ENCODE measurements at regions not wholly inside any gene's neighbourhood (a gene's known extent, or its start where the extent isn't known, plus 50 kb on each side); places are given as distances from the start of the nearest gene placed in this dataset.
"Not testable (repeated sequence)": the region's sequence is repeated elsewhere in the genome, so short reads cannot be mapped to it uniquely, and the experiment has no call there.

DNA sequence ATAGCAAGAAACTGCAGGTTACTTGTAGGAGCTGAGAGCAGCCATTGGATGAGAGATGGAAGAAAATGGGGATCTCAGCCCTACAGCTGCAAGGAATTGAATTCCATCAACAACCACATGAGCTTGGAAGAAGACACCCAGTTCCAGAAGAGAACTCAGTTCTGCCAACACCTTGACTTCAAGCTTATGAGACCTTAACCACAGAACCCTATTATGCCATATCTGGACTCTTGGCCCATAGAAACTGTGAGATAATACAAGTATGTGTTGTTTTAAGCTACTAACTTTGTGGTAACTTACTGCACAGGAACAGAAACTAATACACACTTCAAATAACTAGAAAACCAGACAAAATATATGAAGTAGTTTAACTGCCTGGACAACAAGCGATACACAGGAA lies 212.4 kb upstream of the CACNA2D1 start:
- no peak overlapping the region for H3K4me3 ChIP-seq (replicated peaks; ENCODE audit: low read depth, low read length)
- DNase-seq (ENCODE audit: extremely low read depth, insufficient read length), result no peak
- no peaks in the 10 kb centered on the region for H3K36me3 ChIP-seq (ENCODE audit: control insufficient read depth, insufficient read depth, low read length)
- no peak for TF ChIP-seq CTCF (IDR thresholded peaks at IDR 0.05; ENCODE audit: insufficient read depth, low read length, poor library complexity, severe bottlenecking)
- H3K27me3 ChIP-seq (replicated peaks; ENCODE audit: control insufficient read depth, insufficient read depth, low read length), result no peaks in the 10 kb centered on the region

- not testable (repeated sequence) for DNase-seq (ENCODE audit: extremely low read depth, insufficient read length); H3K4me3 ChIP-seq (replicated peaks; ENCODE audit: low read depth, low read length); H3K27me3 ChIP-seq (replicated peaks; ENCODE audit: control insufficient read depth, insufficient read depth, low read length); H3K36me3 ChIP-seq (ENCODE audit: control insufficient read depth, insufficient read depth, low read length)
Measured at GRCh38 chr7:82650095-82650494, 206.5 kb upstream of the CACNA2D1 start.

- Histone ChIP-seq H3K27me3 (replicated peaks; ENCODE audit: control insufficient read depth, insufficient read depth, low read length) (no peaks in the 10 kb centered on the region), H3K4me3 (replicated peaks; ENCODE audit: low read depth, low read length) (no peak overlapping the region), H3K36me3 (ENCODE audit: control insufficient read depth, insufficient read depth, low read length) (no peaks in the 10 kb centered on the region)
- no peak for DNase-seq (ENCODE audit: extremely low read depth, insufficient read length)
- TF ChIP-seq CTCF (IDR thresholded peaks at IDR 0.05; ENCODE audit: insufficient read depth, low read length, poor library complexity, severe bottlenecking), result no peak
Measured at GRCh38 chr7:82633592-82633991, 190.0 kb upstream of the CACNA2D1 start.

- no peaks in the 10 kb centered on the region for H3K36me3 ChIP-seq (ENCODE audit: control insufficient read depth, insufficient read depth, low read length)
- no peaks in the 10 kb centered on the region for H3K27me3 ChIP-seq (replicated peaks; ENCODE audit: control insufficient read depth, insufficient read depth, low read length)
- H3K4me3 ChIP-seq (replicated peaks; ENCODE audit: low read depth, low read length), result no peak overlapping the region
- DNase-seq (ENCODE audit: extremely low read depth, insufficient read length), result no peak
- no peak for TF ChIP-seq CTCF (IDR thresholded peaks at IDR 0.05; ENCODE audit: insufficient read depth, low read length, poor library complexity, severe bottlenecking)
Measured at GRCh38 chr7:82631998-82632397, 188.4 kb upstream of the CACNA2D1 start.

GRCh38 chr7:82629583-82629982 lies 186.0 kb upstream of the CACNA2D1 start:
- no peak for TF ChIP-seq CTCF (IDR thresholded peaks at IDR 0.05; ENCODE audit: insufficient read depth, low read length, poor library complexity, severe bottlenecking)
- DNase-seq (ENCODE audit: extremely low read depth, insufficient read length), result no peak
- Histone ChIP-seq H3K36me3 (ENCODE audit: control insufficient read depth, insufficient read depth, low read length) (no peaks in the 10 kb centered on the region), H3K27me3 (replicated peaks; ENCODE audit: control insufficient read depth, insufficient read depth, low read length) (no peaks in the 10 kb centered on the region), H3K4me3 (replicated peaks; ENCODE audit: low read depth, low read length) (no peak overlapping the region)

DNA sequence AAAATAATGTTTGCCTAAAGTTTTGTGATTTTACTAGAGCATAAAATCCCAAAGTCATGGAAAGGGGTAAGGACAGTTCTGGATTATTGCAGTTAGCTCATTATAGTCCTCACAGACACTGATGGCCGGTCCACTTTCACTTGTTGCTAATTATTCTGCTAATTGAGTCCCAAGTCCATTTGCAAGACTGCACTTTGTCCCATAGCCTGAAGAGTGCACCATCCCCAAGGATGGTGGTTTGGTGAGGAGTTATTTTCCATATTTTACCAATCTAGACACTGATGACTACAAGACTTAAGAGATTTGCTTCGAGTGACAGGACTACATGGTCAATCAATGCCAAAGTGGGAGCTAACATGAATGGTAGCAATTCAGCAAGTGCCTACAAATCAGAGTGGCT lies 181.8 kb upstream of the CACNA2D1 start:
- no peak for TF ChIP-seq CTCF (IDR thresholded peaks at IDR 0.05; ENCODE audit: insufficient read depth, low read length, poor library complexity, severe bottlenecking)
- Histone ChIP-seq H3K27me3 (replicated peaks; ENCODE audit: control insufficient read depth, insufficient read depth, low read length) (no peaks in the 10 kb centered on the region), H3K4me3 (replicated peaks; ENCODE audit: low read depth, low read length) (no peak overlapping the region), H3K36me3 (ENCODE audit: control insufficient read depth, insufficient read depth, low read length) (no peaks in the 10 kb centered on the region)
- DNase-seq (ENCODE audit: extremely low read depth, insufficient read length), result no peak
